Mononuclear cell (primary cell): ENCODE measurements at regions not wholly inside any gene's neighbourhood (a gene's known extent, or its start where the extent isn't known, plus 50 kb on each side); places are given as distances from the start of the nearest gene placed in this dataset.
"Not testable (repeated sequence)": the region's sequence is repeated elsewhere in the genome, so short reads cannot be mapped to it uniquely, and the experiment has no call there.

ENCODE experiments used
- H3K27me3 ChIP-seq: 2 replicates; pipeline ENCODE4 v1.6.0; 2011; ENCODE audit warnings: low read length, control low read depth; ENCODE audit not compliant: insufficient read depth
- H3K4me1 ChIP-seq: 2 replicates; pipeline ENCODE4 v1.5.1; 2011; ENCODE audit warnings: mild to moderate bottlenecking, low read length, control low read depth; ENCODE audit not compliant: insufficient read depth
- H3K4me3 ChIP-seq: 2 replicates; pipeline ENCODE4 v1.5.1; 2011; ENCODE audit warnings: mild to moderate bottlenecking, low read length, moderate library complexity
- H3K9me3 ChIP-seq: 2 replicates; pipeline ENCODE4 v1.5.1; 2011; ENCODE audit warnings: low read depth, mild to moderate bottlenecking, control low read depth, low read length

DNA sequence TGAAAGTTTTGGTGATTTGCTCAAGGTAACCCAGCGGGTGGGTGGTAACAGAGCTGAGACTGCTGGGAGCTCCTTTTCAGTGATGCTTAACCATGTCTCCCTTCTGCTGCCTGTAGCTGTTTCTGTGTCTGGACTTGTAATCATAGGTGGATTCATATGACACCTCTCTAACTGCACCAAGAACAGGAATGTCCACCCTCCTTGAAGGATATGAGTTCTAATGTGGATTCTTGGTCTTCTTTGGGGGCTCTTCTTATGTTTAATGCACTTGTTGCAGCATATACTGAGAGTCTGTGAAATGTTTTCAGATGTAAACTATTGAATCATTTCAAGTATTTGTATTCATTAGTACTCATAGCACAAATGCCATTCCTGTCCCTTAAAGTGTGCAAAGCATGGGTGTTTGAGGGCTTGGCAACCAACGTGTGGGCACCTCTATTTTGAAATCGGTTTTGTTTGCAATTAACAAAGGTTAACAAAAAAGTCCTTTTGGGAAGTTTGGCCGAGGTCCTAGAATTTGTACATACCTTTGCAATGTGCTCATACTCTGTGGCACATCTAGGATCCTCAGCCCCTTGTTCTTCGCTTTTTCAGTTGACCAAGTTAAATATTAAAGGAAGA, 138.0 kb downstream of the SOX4 start:
- no peaks in the 10 kb centered on the region for H3K9me3 ChIP-seq
- H3K27me3 ChIP-seq = no peaks in the 10 kb centered on the region
- H3K4me1 ChIP-seq = no peaks in the 10 kb centered on the region
- H3K4me3 ChIP-seq = no peak overlapping the region

DNA sequence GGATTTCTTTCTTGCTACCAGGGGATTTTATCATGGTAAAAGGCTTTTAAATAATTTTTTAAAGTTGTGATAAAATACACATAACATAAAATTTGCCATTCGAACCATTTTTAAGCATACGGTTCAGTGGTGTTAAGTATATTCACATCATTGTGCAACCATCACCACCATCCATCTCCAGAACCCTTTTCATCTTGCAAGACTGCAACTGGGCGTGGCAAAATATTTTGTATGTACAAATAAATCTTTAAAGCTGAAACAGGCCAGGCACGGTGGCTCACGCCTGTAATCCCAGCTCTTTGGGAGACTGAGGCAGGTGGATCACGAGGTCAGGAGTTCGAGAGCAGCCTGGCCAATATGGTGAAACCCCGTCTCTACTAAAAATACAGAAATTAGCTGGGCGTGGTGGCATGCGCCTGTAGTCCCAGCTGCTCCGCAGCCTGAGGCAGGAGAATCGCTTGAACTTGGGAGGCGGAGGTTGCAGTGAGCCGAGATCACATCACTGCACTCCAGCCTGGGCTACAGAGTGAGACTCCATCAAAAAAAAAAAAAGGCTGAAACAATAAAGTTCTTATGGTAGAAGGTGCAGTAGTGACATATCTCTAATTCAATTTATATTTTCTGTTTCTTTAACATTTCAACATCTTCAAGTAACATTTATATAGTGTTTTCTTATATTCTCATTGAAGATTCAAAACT, 138.6 kb downstream of the SOX4 start:
- not testable (repeated sequence) for H3K27me3 ChIP-seq, H3K9me3 ChIP-seq, H3K4me3 ChIP-seq, H3K4me1 ChIP-seq

DNA sequence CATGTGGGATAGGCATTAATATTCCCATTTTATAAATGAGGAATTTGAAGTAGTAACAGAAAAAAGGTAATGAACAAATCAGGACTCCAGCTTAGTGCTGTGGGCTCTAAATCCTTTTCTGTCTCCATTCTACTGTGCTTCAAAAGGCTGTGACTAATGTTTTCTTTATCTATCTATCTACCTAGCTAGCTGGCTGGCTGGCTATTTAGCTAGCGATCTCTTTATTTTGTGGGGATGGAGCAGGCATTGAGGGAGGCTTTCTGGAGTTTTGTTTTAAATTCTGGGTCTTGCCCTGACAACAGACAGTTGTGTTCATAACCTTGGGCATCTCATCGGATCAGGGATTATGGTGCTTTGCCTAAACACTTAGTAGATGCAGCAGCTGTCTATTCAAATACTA, 139.2 kb downstream of the SOX4 start:
- Histone ChIP-seq H3K27me3 (no peaks in the 10 kb centered on the region), H3K9me3 (no peaks in the 10 kb centered on the region), H3K4me3 (no peak overlapping the region)

DNA sequence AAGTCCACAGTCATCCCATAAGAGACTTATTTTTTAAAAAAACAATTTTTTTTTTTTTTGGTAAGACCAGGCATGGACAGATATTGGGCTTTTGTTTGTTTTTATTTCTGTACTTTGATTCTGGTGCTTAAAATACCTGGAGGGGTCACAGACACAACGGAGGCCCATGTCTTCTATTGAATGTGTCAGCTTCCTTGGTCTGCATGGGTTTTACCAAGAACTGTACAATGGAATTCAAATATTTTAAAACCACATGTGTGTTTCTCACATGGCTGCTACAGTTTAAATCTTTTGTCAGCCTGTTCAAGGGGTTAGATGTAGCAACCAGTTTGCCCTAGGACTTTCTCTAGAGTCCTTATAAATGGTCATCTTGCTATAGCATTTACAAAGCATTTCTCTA, 139.8 kb downstream of the SOX4 start:
- H3K4me1 ChIP-seq = no peaks in the 10 kb centered on the region
- H3K27me3 ChIP-seq = no peaks in the 10 kb centered on the region
- H3K9me3 ChIP-seq = no peaks in the 10 kb centered on the region
- H3K4me3 ChIP-seq = no peak overlapping the region

More for the DNA sequence above, 139.2 kb downstream of the SOX4 start:
- H3K4me1 ChIP-seq = no peaks in the 10 kb centered on the region

DNA sequence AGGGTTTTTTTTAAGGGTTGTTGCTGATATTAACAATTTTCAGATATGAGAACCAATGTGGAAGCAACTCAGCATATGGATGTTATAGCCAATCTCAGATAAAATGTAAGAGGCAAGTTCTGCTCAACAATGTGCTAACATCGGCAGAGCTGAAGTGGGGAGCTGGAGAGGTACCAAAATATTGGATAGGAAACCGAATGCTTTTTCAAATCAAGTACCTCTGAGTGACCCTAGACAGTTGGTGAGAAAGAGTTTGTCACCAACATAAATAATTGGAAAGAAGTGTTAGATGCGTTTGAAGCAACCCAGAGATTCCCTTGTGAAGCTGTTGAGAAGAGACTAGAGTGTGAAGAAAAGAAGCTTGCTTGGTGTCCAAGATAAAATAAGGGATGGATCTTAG, 140.7 kb downstream of the SOX4 start:
- Histone ChIP-seq H3K4me3 (no peak overlapping the region), H3K4me1 (no peaks in the 10 kb centered on the region), H3K9me3 (no peaks in the 10 kb centered on the region), H3K27me3 (no peaks in the 10 kb centered on the region)

DNA sequence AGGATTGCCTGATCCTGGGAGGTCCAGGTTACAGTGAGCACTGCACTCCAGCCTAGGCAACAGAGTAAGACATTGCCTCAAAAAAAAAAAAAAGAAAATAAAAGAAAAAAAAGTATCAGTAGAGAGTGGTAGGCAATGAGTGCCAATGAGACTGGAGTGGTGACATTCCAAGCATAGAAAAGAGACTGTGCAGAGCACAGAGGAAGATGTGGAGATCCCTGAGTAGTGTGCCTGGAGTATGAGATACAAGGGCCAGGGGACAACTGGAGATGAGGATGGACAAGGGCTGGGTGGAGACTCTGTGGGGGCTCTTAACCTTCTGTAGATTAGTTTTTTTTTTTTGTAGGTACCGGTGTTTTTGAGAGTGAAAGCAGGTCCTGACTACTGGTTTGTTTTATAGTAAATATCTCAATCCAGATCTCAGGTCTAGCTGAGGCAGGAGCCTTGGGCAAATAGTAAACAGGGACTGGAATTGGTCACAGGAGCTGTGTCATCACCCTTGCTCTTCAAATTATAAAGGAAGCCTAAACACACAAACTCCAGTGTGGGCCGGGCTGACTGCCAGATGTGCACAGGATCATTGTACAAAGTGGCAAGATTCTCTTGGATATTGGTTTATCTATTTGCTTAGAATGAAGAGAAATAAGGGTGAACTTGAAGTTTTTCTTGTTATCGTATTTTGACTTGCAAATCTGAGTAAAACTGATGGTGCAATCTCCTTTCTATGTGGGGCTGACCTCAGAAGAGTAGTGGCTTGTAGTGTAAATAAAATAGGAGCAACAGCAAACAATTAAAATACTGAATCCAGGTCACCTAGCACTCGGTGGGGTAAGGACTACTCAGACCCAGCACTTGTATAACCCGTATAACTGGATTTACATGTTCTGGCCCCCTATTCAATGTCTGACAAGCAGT, 144.9 kb downstream of the SOX4 start:
- H3K4me3 ChIP-seq = no peak overlapping the region
- no peaks in the 10 kb centered on the region for H3K9me3 ChIP-seq
- no peaks in the 10 kb centered on the region for H3K4me1 ChIP-seq
- H3K27me3 ChIP-seq = no peaks in the 10 kb centered on the region

DNA sequence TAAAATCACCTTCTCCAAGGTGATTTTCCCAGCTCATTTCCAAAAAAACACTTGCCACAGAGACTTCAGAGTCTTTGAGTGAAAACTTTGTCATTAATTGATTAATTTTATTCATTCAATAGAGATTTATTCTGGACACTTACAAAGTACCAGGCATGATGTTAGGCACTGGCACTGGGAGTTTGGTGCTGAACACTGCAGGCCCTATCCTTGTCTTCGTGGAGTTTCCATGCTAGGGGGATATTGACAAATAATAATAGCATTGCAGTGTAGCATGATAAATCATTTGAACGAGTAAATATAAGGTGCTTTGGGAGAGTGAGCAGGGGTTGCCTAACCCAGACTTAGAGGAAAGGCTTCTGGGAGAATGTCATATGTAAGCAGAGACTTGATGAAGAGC, 145.7 kb downstream of the SOX4 start:
- Histone ChIP-seq H3K9me3 (no peaks in the 10 kb centered on the region), H3K27me3 (no peaks in the 10 kb centered on the region), H3K4me3 (no peak overlapping the region), H3K4me1 (no peaks in the 10 kb centered on the region)

DNA sequence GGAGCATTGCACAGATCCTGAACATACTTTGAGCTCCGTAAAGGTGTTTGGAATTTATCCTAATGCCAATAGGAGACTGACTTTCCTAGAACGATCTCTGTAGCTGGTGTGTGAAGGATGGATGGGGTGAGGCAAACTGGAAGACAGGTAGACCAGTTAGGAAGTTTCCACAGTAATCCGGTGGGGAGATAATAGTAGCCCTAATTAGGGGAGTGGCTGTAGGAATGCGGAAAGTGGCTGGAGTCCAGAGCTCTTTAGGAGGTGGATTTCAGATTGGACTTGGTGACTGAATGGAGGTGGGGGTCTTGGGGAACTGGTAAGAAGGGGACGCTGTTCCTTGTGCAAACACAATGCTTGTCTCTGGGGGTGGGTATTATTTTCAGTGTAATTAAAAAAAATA, 146.3 kb downstream of the SOX4 start:
- Histone ChIP-seq H3K4me1 (no peaks in the 10 kb centered on the region), H3K9me3 (no peaks in the 10 kb centered on the region), H3K4me3 (no peak overlapping the region), H3K27me3 (no peaks in the 10 kb centered on the region)

DNA sequence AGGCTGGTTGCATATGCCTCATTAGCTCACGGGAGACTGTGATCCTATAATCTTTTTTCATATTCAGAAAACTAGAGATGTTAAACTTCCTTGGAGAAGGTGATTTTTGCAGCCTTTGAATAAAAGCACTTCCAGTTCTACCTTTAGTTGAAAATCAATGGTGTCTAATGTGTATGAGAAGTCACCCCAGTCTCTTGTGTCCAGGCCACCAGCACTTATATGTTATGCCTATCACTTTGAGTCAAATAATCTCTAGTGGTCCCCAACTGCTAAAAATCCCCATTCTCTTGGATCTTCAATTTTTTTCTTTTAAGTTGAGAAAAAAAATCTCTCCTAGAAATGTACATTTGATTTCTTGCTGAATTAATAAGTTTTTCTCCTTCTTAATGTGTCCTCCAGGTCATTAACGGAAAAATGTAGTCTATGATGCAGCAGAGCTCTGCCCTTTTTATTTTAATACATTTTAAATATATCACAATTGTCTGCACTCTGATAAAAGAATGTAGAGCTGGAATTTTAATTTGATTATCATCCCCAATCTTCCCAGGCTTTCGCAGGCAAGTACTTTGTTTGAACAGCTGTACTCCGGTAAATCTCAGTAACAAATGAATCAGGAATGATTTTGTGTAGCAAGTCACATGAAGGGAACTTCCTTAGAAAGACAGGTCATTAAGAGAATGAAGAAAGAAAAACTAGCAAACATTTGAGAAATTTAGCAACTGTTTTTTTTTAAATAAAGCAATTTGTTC, 147.0 kb downstream of the SOX4 start:
- Histone ChIP-seq H3K27me3 (no peaks in the 10 kb centered on the region), H3K4me3 (no peak overlapping the region), H3K4me1 (no peaks in the 10 kb centered on the region), H3K9me3 (no peaks in the 10 kb centered on the region)

DNA sequence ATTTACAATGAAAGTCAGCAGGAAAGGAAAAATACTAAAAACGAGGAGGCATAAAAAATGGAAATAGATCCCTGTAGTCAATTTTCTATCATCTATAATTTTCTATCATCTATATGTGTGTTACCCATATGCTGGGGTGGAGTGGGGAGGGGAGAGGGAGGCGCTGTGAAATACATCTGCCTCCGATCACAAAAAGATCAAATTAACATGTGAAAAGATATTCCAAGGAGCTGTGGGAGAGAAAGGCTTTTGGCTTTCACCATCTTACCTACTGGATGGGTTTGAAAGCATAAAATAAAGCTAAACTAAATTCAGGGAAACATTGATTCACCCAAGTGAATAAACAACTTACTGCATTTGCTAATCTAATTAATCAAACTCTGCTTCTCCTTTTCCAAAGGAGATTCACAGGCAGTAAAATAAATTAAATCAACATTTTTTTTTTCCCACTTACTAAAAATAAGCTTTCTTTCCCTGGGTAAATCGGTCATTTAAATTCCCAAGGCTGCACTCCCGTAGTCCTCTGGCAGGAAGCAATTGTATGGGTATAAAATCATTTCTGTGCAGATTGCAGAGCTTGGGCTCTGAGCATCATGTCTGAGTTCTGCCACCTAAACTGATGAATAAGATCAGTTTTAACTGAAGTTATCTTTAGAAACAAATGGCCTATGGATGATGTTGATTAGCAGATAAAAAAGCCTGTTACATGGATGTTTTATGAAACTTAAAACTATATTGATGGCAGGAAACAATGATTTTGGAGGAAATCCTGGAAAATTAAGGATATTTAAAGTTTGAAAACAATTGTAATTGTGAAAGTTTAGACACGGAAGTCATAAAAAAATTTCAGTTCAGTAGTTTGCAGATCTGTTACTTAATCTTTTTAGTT, 147.9 kb downstream of the SOX4 start:
- Histone ChIP-seq H3K4me3 (no peak overlapping the region), H3K27me3 (no peaks in the 10 kb centered on the region), H3K9me3 (no peaks in the 10 kb centered on the region), H3K4me1 (no peaks in the 10 kb centered on the region)

DNA sequence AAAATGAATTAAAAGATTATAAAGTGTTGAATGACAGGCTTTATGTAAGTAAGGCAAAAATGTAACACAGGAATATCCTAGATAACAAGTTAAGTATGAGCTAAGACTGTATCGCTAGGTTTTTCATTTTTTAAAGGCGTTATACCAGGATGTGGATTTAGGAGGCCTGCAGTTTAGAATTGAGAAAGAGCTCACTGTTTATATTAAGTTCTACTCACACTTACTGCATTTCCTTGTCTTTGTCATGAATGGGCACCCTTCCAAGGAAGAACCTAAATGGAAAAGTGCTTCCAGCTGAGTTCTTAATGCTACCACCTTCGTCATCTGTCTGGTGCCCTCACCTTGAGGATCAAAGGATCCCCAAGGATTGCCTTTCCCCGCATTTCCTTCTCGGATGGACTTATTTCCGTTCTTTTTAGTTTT, 148.7 kb downstream of the SOX4 start:
- no peaks in the 10 kb centered on the region for H3K9me3 ChIP-seq
- no peaks in the 10 kb centered on the region for H3K27me3 ChIP-seq
- H3K4me1 ChIP-seq = no peaks in the 10 kb centered on the region
- no peak overlapping the region for H3K4me3 ChIP-seq

DNA sequence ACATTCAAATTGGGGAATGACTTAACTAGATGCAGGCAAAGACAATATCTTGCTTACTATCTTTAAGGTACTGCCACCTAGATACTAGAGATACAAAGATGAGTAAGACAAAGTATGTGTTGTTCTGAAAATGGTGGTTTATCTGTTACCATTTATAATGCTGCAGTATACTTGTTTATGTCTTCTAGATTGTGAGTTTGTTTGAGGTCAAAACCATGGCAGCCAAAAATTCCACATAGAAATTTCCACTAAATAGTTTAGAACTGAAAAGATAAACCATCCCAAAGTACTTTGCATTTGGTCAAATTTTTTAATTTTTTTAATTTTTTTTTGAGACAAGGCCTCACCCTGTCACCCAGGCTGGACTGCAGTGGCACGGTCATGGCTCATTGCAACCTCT, 150.8 kb downstream of the SOX4 start:
- no peak overlapping the region for H3K4me3 ChIP-seq
- H3K9me3 ChIP-seq = no peaks in the 10 kb centered on the region
- no peaks in the 10 kb centered on the region for H3K27me3 ChIP-seq
- no peaks in the 10 kb centered on the region for H3K4me1 ChIP-seq

DNA sequence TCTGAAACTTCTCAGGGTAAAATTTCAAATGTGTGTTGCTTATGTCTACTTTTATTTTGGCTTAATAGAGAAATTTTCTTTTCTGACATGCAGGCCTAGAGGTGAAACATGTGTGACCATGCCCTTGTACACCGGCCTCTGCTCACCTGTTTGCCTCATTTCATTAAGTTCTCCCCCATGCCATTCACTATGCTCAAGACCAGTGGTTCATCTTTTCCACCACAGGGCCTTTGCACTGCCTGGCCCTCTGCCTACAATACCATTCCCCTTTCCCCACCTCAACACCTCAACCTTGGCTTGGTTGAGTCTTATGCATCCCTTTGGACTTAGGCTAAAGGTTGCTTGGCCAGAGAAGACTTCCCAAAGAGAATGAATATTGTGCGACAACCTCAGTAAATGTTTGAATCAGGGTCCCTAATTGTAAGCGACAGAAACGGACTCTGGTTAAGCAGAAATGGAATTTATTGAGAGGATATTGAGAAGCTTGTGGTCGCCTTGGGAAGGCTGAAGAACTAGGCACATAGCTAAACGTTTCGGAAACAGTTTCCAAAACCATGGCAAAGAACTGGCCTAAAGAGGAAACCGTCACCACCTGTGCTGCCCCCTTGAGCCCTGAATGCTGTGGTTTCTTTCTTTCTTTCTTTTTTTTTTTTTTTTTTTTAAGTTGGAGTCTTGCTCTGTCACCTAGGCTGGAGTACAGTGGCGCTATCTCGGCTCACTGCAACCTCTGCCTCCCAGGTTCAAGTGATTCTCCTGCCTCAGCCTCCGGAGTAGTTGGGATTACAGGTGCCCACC, 152.2 kb downstream of the SOX4 start:
- H3K27me3 ChIP-seq = no peaks in the 10 kb centered on the region
- H3K4me1 ChIP-seq = no peaks in the 10 kb centered on the region
- H3K9me3 ChIP-seq = no peaks in the 10 kb centered on the region
- H3K4me3 ChIP-seq = no peak overlapping the region
